Osteocyte (in vitro differentiated cells): ENCODE measurements at regions not wholly inside any gene's neighbourhood (a gene's known extent, or its start where the extent isn't known, plus 50 kb on each side); places are given as distances from the start of the nearest gene placed in this dataset.

Experiments
- DNase-seq: peaks from one replicate; pipeline ENCODE4 v3.0.0; 2021; ENCODE audit warnings: mixed read lengths; ENCODE audit not compliant: unreplicated experiment; ENCODE audit errors: extremely low spot score
- H3K27ac Mint-ChIP-seq: one replicate; pipeline ENCODE4 v1.8.0; 2021; ENCODE audit warnings: mild to moderate bottlenecking, mixed read lengths; ENCODE audit not compliant: unreplicated experiment
- H3K27me3 Mint-ChIP-seq: one replicate; pipeline ENCODE4 v1.8.0; 2021; ENCODE audit warnings: mixed read lengths; ENCODE audit not compliant: unreplicated experiment
- H3K36me3 Mint-ChIP-seq: one replicate; pipeline ENCODE4 v1.8.0; 2021; ENCODE audit warnings: mixed read lengths; ENCODE audit not compliant: unreplicated experiment
- H3K4me1 Mint-ChIP-seq: one replicate; pipeline ENCODE4 v1.8.0; 2021; ENCODE audit warnings: mixed read lengths; ENCODE audit not compliant: unreplicated experiment
- H3K4me3 Mint-ChIP-seq: one replicate; pipeline ENCODE4 v1.8.0; 2021; ENCODE audit warnings: mild to moderate bottlenecking, moderate library complexity, mixed read lengths; ENCODE audit not compliant: unreplicated experiment
- H3K9me3 Mint-ChIP-seq: one replicate; pipeline ENCODE4 v1.8.0; 2021; ENCODE audit warnings: mixed read lengths; ENCODE audit not compliant: unreplicated experiment
- CTCF ChIP-seq: fragments of 200-600 bp; sonication (generic); IDR thresholded peaks from 2 replicates; pipeline ENCODE4 v1.5.0; 2021; ENCODE audit warnings: antibody characterized with exemption, mild to moderate bottlenecking, moderate library complexity

GRCh38 chr18:73645160-73645715, 502.4 kb downstream of the FBXO15 start:
- DNase-seq = no peak
- Mint-ChIP-seq H3K27ac (no peak overlapping the region), H3K36me3 (no peaks in the 10 kb centered on the region), H3K4me3 (no peak overlapping the region), H3K4me1 (no peaks in the 10 kb centered on the region), H3K27me3 (no peaks in the 10 kb centered on the region), H3K9me3 (peaks cover 4% of the 10 kb centered on the region)
- TF ChIP-seq CTCF = no peak

GRCh38 chr18:73639788-73640187, 507.8 kb downstream of the FBXO15 start:
- H3K36me3 Mint-ChIP-seq = no peaks in the 10 kb centered on the region
- TF ChIP-seq CTCF = no peak

GRCh38 chr18:73638709-73639108, 508.9 kb downstream of the FBXO15 start:
- H3K27me3 Mint-ChIP-seq = no peaks in the 10 kb centered on the region
- no peak for TF ChIP-seq CTCF
- no peak for DNase-seq
- peaks cover 12% of the 10 kb centered on the region for H3K4me1 Mint-ChIP-seq
- no peak overlapping the region for H3K4me3 Mint-ChIP-seq
- H3K36me3 Mint-ChIP-seq = no peaks in the 10 kb centered on the region
- no peaks in the 10 kb centered on the region for H3K9me3 Mint-ChIP-seq
- H3K27ac Mint-ChIP-seq = no peak overlapping the region

More at GRCh38 chr18:73639788-73640187, 507.8 kb downstream of the FBXO15 start:
- Mint-ChIP-seq H3K4me3 (no peak overlapping the region), H3K9me3 (no peaks in the 10 kb centered on the region), H3K27ac (no peak overlapping the region), H3K27me3 (no peaks in the 10 kb centered on the region), H3K4me1 (peaks cover 12% of the 10 kb centered on the region)
- DNase-seq = no peak

GRCh38 chr18:73636355-73636754, 511.3 kb downstream of the FBXO15 start:
- Mint-ChIP-seq H3K9me3 (no peaks in the 10 kb centered on the region), H3K27me3 (no peaks in the 10 kb centered on the region), H3K4me1 (peaks cover 12% of the 10 kb centered on the region), H3K4me3 (no peak overlapping the region), H3K36me3 (no peaks in the 10 kb centered on the region), H3K27ac (no peak overlapping the region)
- no peak for DNase-seq
- no peak for TF ChIP-seq CTCF

- Mint-ChIP-seq H3K27ac (no peak overlapping the region), H3K4me1 (no peaks in the 10 kb centered on the region), H3K9me3 (no peaks in the 10 kb centered on the region), H3K4me3 (no peak overlapping the region), H3K36me3 (no peaks in the 10 kb centered on the region), H3K27me3 (peaks cover 16% of the 10 kb centered on the region)
- no peak for DNase-seq
- TF ChIP-seq CTCF = no peak
These were observed 520.8 kb downstream of the FBXO15 start for GRCh38 chr18:73626859-73627258.
